ENCODE measurements at regions not wholly inside any gene's neighbourhood (a gene's known extent, or its start where the extent isn't known, plus 50 kb on each side); places are given as distances from the start of the nearest gene placed in this dataset.
"Not testable (repeated sequence)": the region's sequence is repeated elsewhere in the genome, so short reads cannot be mapped to it uniquely, and the experiment has no call there.

GRCh38 chr4:49153011-49153410 is 166.9 kb downstream of the CWH43 start:
- TF ChIP-seq POLR2A (IDR thresholded peaks at IDR 0.05; ENCODE audit: low read depth); EP300 (IDR thresholded peaks at IDR 0.05): not testable (repeated sequence)
- TF ChIP-seq, protein P1, sequence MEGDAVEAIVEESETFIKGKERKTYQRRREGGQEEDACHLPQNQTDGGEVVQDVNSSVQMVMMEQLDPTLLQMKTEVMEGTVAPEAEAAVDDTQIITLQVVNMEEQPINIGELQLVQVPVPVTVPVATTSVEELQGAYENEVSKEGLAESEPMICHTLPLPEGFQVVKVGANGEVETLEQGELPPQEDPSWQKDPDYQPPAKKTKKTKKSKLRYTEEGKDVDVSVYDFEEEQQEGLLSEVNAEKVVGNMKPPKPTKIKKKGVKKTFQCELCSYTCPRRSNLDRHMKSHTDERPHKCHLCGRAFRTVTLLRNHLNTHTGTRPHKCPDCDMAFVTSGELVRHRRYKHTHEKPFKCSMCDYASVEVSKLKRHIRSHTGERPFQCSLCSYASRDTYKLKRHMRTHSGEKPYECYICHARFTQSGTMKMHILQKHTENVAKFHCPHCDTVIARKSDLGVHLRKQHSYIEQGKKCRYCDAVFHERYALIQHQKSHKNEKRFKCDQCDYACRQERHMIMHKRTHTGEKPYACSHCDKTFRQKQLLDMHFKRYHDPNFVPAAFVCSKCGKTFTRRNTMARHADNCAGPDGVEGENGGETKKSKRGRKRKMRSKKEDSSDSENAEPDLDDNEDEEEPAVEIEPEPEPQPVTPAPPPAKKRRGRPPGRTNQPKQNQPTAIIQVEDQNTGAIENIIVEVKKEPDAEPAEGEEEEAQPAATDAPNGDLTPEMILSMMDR (IDR thresholded peaks at IDR 0.05) = not testable (repeated sequence)

Measured in esophagus muscularis mucosa (tissue), 4 donors.